ENCODE measurements at regions not wholly inside any gene's neighbourhood (a gene's known extent, or its start where the extent isn't known, plus 50 kb on each side); places are given as distances from the start of the nearest gene placed in this dataset.

- Histone ChIP-seq H3K36me3 (ENCODE audit: control insufficient read depth in 1 of 2, insufficient read depth in 2 of 2, low read length in 2 of 2) (no peaks in the 10 kb centered on the region), H3K27me3 (ENCODE audit: control insufficient read depth in 1 of 2, insufficient read depth in 2 of 2, low read length in 2 of 2) (no peaks in the 10 kb centered on the region), H3K9ac (ENCODE audit: low read depth in 1 of 2, low read length in 2 of 2) (no peak overlapping the region), H3K9me3 (ENCODE audit: control insufficient read depth in 1 of 2, low read length in 2 of 2) (no peaks in the 10 kb centered on the region), H3K27ac (ENCODE audit: low read depth, low read length) (no peak overlapping the region), H3K4me1 (ENCODE audit: control insufficient read depth in 1 of 2, insufficient read depth in 2 of 2, low read length in 2 of 2) (no peaks in the 10 kb centered on the region), H3K4me3 (ENCODE audit: low read depth in 1 of 2, low read length in 2 of 2) (no peak overlapping the region)
Observed at GRCh38 chr1:81600878-81601622, 199.7 kb upstream of the ADGRL2 start.

DNA sequence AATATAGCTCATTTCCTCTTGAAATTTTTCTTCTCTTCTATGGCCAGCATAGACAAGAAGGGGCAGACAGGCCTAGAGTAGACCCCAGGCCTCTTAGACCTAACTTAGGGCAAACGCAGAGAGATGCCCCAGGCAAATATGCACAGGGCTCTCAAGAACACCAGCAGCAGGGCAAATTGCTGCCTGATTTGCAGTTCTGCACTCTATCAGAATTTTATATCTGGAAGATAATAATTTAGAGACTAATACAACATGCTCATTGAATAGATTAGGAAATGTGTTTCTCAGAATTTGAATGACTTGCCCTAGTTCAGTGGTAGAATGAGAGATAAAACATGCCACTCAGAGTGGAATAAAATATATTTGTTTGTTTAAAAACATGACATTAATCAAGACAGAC, 200.4 kb upstream of the ADGRL2 start:
- no peaks in the 10 kb centered on the region for H3K4me1 ChIP-seq (ENCODE audit: control insufficient read depth in 1 of 2, insufficient read depth in 2 of 2, low read length in 2 of 2)

GRCh38 chr1:81598623-81599022, 202.1 kb upstream of the ADGRL2 start:
- Histone ChIP-seq H3K9ac (ENCODE audit: low read depth in 1 of 2, low read length in 2 of 2) (no peak overlapping the region), H3K4me3 (ENCODE audit: low read depth in 1 of 2, low read length in 2 of 2) (no peak overlapping the region), H3K27me3 (ENCODE audit: control insufficient read depth in 1 of 2, insufficient read depth in 2 of 2, low read length in 2 of 2) (no peaks in the 10 kb centered on the region), H3K36me3 (ENCODE audit: control insufficient read depth in 1 of 2, insufficient read depth in 2 of 2, low read length in 2 of 2) (no peaks in the 10 kb centered on the region), H3K9me3 (ENCODE audit: control insufficient read depth in 1 of 2, low read length in 2 of 2) (no peaks in the 10 kb centered on the region), H3K27ac (ENCODE audit: low read depth, low read length) (no peak overlapping the region), H3K4me1 (ENCODE audit: control insufficient read depth in 1 of 2, insufficient read depth in 2 of 2, low read length in 2 of 2) (no peaks in the 10 kb centered on the region)

More for the DNA sequence above, 200.4 kb upstream of the ADGRL2 start:
- Histone ChIP-seq H3K4me3 (ENCODE audit: low read depth in 1 of 2, low read length in 2 of 2) (no peak overlapping the region), H3K27ac (ENCODE audit: low read depth, low read length) (no peak overlapping the region), H3K36me3 (ENCODE audit: control insufficient read depth in 1 of 2, insufficient read depth in 2 of 2, low read length in 2 of 2) (no peaks in the 10 kb centered on the region), H3K9me3 (ENCODE audit: control insufficient read depth in 1 of 2, low read length in 2 of 2) (no peaks in the 10 kb centered on the region), H3K27me3 (ENCODE audit: control insufficient read depth in 1 of 2, insufficient read depth in 2 of 2, low read length in 2 of 2) (no peaks in the 10 kb centered on the region), H3K9ac (ENCODE audit: low read depth in 1 of 2, low read length in 2 of 2) (no peak overlapping the region)

GRCh38 chr1:81597720-81598426, 202.9 kb upstream of the ADGRL2 start:
- Histone ChIP-seq H3K36me3 (ENCODE audit: control insufficient read depth in 1 of 2, insufficient read depth in 2 of 2, low read length in 2 of 2) (no peaks in the 10 kb centered on the region), H3K4me3 (ENCODE audit: low read depth in 1 of 2, low read length in 2 of 2) (no peak overlapping the region), H3K27me3 (ENCODE audit: control insufficient read depth in 1 of 2, insufficient read depth in 2 of 2, low read length in 2 of 2) (no peaks in the 10 kb centered on the region), H3K9ac (ENCODE audit: low read depth in 1 of 2, low read length in 2 of 2) (no peak overlapping the region), H3K4me1 (ENCODE audit: control insufficient read depth in 1 of 2, insufficient read depth in 2 of 2, low read length in 2 of 2) (no peaks in the 10 kb centered on the region), H3K9me3 (ENCODE audit: control insufficient read depth in 1 of 2, low read length in 2 of 2) (no peaks in the 10 kb centered on the region), H3K27ac (ENCODE audit: low read depth, low read length) (no peak overlapping the region)

GRCh38 chr1:81596341-81596740, 204.4 kb upstream of the ADGRL2 start:
- Histone ChIP-seq H3K36me3 (ENCODE audit: control insufficient read depth in 1 of 2, insufficient read depth in 2 of 2, low read length in 2 of 2) (no peaks in the 10 kb centered on the region), H3K9me3 (ENCODE audit: control insufficient read depth in 1 of 2, low read length in 2 of 2) (no peaks in the 10 kb centered on the region), H3K9ac (ENCODE audit: low read depth in 1 of 2, low read length in 2 of 2) (no peak overlapping the region), H3K27me3 (ENCODE audit: control insufficient read depth in 1 of 2, insufficient read depth in 2 of 2, low read length in 2 of 2) (no peaks in the 10 kb centered on the region), H3K4me1 (ENCODE audit: control insufficient read depth in 1 of 2, insufficient read depth in 2 of 2, low read length in 2 of 2) (no peaks in the 10 kb centered on the region), H3K27ac (ENCODE audit: low read depth, low read length) (no peak overlapping the region), H3K4me3 (ENCODE audit: low read depth in 1 of 2, low read length in 2 of 2) (no peak overlapping the region)

DNA sequence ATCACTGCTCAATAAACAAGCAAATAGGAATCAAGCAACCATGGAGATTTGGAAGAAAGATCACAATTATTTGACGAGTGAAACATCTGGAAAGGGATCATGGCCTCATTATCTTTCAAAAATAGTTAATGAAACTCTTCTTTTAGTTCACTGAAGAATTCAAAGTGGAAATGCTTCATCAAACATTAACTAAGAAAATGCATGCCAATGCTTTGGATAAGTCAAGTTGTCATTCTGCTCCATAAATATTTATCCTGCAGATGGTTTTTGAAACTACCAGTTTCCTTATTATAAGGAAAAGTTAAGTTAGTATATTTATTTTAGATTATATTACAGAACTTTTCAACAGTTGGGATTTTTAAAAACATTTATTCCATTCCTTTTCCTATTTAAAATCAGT, 206.5 kb upstream of the ADGRL2 start:
- no peak overlapping the region for H3K9ac ChIP-seq (ENCODE audit: low read depth in 1 of 2, low read length in 2 of 2)
- no peaks in the 10 kb centered on the region for H3K4me1 ChIP-seq (ENCODE audit: control insufficient read depth in 1 of 2, insufficient read depth in 2 of 2, low read length in 2 of 2)
- H3K4me3 ChIP-seq (ENCODE audit: low read depth in 1 of 2, low read length in 2 of 2), result no peak overlapping the region
- no peaks in the 10 kb centered on the region for H3K36me3 ChIP-seq (ENCODE audit: control insufficient read depth in 1 of 2, insufficient read depth in 2 of 2, low read length in 2 of 2)
- H3K27me3 ChIP-seq (ENCODE audit: control insufficient read depth in 1 of 2, insufficient read depth in 2 of 2, low read length in 2 of 2), result no peaks in the 10 kb centered on the region
- no peaks in the 10 kb centered on the region for H3K9me3 ChIP-seq (ENCODE audit: control insufficient read depth in 1 of 2, low read length in 2 of 2)
- no peak overlapping the region for H3K27ac ChIP-seq (ENCODE audit: low read depth, low read length)

DNA sequence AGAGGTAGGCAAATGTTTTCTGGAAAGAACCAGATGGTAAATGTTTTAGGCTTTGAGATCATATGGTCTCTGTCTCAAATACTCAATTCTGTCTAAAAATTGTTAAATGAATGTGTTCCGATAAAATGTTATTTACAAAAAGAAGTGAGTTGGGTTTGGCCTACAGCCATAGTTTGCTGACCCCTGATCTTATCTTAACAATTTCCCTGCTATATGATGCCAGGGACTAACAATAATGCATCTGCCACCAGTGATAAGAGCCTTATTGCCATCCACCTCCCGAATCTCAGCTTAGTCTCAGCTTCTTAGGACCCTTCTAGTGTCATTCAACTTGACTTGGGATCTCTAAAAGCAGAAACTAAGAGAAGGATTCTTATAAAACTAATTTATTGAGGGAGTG, 208.5 kb upstream of the ADGRL2 start:
- no peak overlapping the region for H3K9ac ChIP-seq (ENCODE audit: low read depth in 1 of 2, low read length in 2 of 2)
- H3K4me1 ChIP-seq (ENCODE audit: control insufficient read depth in 1 of 2, insufficient read depth in 2 of 2, low read length in 2 of 2), result no peaks in the 10 kb centered on the region
- H3K27me3 ChIP-seq (ENCODE audit: control insufficient read depth in 1 of 2, insufficient read depth in 2 of 2, low read length in 2 of 2), result no peaks in the 10 kb centered on the region
- no peaks in the 10 kb centered on the region for H3K36me3 ChIP-seq (ENCODE audit: control insufficient read depth in 1 of 2, insufficient read depth in 2 of 2, low read length in 2 of 2)
- H3K4me3 ChIP-seq (ENCODE audit: low read depth in 1 of 2, low read length in 2 of 2), result no peak overlapping the region
- H3K27ac ChIP-seq (ENCODE audit: low read depth, low read length), result no peak overlapping the region
- H3K9me3 ChIP-seq (ENCODE audit: control insufficient read depth in 1 of 2, low read length in 2 of 2), result no peaks in the 10 kb centered on the region

GRCh38 chr1:81590171-81590570, 210.6 kb upstream of the ADGRL2 start:
- H3K9me3 ChIP-seq (ENCODE audit: control insufficient read depth in 1 of 2, low read length in 2 of 2), result no peaks in the 10 kb centered on the region
- H3K4me3 ChIP-seq (ENCODE audit: low read depth in 1 of 2, low read length in 2 of 2), result no peak overlapping the region
- H3K27me3 ChIP-seq (ENCODE audit: control insufficient read depth in 1 of 2, insufficient read depth in 2 of 2, low read length in 2 of 2), result no peaks in the 10 kb centered on the region
- no peak overlapping the region for H3K27ac ChIP-seq (ENCODE audit: low read depth, low read length)
- H3K9ac ChIP-seq (ENCODE audit: low read depth in 1 of 2, low read length in 2 of 2), result no peak overlapping the region
- no peaks in the 10 kb centered on the region for H3K4me1 ChIP-seq (ENCODE audit: control insufficient read depth in 1 of 2, insufficient read depth in 2 of 2, low read length in 2 of 2)
- no peaks in the 10 kb centered on the region for H3K36me3 ChIP-seq (ENCODE audit: control insufficient read depth in 1 of 2, insufficient read depth in 2 of 2, low read length in 2 of 2)

GRCh38 chr1:81588149-81588548, 212.6 kb upstream of the ADGRL2 start:
- H3K27ac ChIP-seq (ENCODE audit: low read depth, low read length), result no peak overlapping the region
- no peaks in the 10 kb centered on the region for H3K9me3 ChIP-seq (ENCODE audit: control insufficient read depth in 1 of 2, low read length in 2 of 2)
- no peaks in the 10 kb centered on the region for H3K36me3 ChIP-seq (ENCODE audit: control insufficient read depth in 1 of 2, insufficient read depth in 2 of 2, low read length in 2 of 2)
- H3K9ac ChIP-seq (ENCODE audit: low read depth in 1 of 2, low read length in 2 of 2), result no peak overlapping the region
- H3K4me3 ChIP-seq (ENCODE audit: low read depth in 1 of 2, low read length in 2 of 2), result no peak overlapping the region
- H3K27me3 ChIP-seq (ENCODE audit: control insufficient read depth in 1 of 2, insufficient read depth in 2 of 2, low read length in 2 of 2), result no peaks in the 10 kb centered on the region
- no peaks in the 10 kb centered on the region for H3K4me1 ChIP-seq (ENCODE audit: control insufficient read depth in 1 of 2, insufficient read depth in 2 of 2, low read length in 2 of 2)

DNA sequence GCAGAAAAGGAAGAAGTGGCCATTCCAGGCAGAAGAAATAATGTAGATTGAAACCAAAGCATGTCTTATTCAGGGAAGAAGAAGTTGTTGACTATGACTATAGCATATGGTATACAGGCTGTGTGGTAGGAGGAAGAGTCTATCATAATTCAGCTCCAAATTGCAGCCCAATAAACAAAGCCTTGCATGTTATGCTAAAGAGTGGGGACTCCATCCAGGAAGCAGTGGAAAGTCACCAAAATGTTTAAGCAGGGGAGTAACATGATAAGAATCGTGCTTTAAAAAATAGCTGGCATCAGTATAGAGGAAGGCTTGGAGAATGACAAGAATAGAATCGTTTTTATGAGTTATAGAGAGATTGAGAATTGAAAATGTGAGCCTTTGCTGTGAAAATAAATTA, 213.3 kb upstream of the ADGRL2 start:
- H3K4me3 ChIP-seq (ENCODE audit: low read depth in 1 of 2, low read length in 2 of 2), result no peak overlapping the region
- H3K27me3 ChIP-seq (ENCODE audit: control insufficient read depth in 1 of 2, insufficient read depth in 2 of 2, low read length in 2 of 2), result no peaks in the 10 kb centered on the region
- H3K9me3 ChIP-seq (ENCODE audit: control insufficient read depth in 1 of 2, low read length in 2 of 2), result no peaks in the 10 kb centered on the region
- H3K27ac ChIP-seq (ENCODE audit: low read depth, low read length), result no peak overlapping the region
- no peaks in the 10 kb centered on the region for H3K4me1 ChIP-seq (ENCODE audit: control insufficient read depth in 1 of 2, insufficient read depth in 2 of 2, low read length in 2 of 2)
- H3K9ac ChIP-seq (ENCODE audit: low read depth in 1 of 2, low read length in 2 of 2), result no peak overlapping the region
- H3K36me3 ChIP-seq (ENCODE audit: control insufficient read depth in 1 of 2, insufficient read depth in 2 of 2, low read length in 2 of 2), result no peaks in the 10 kb centered on the region
